Hepatocyte (in vitro differentiated cells): ENCODE measurements at regions not wholly inside any gene's neighbourhood (a gene's known extent, or its start where the extent isn't known, plus 50 kb on each side); places are given as distances from the start of the nearest gene placed in this dataset.

Experiments
- DNase-seq: peaks from one replicate; pipeline ENCODE4 v3.0.0-alpha.2; 2016; ENCODE audit warnings: low spot score
- H2AFZ ChIP-seq: fragments of 200-600 bp; sonication (generic); 2 replicates; pipeline ENCODE4 v1.6.0; 2016; ENCODE audit warnings: antibody characterized with exemption, mild to moderate bottlenecking
- H3K27ac ChIP-seq: fragments of 200-600 bp; sonication (generic); 2 replicates; pipeline ENCODE4 v1.5.1; 2016; ENCODE audit warnings: mild to moderate bottlenecking
- H3K27me3 ChIP-seq: fragments of 200-600 bp; sonication (generic); 2 replicates; pipeline ENCODE4 v1.6.1; 2016
- H3K36me3 ChIP-seq: fragments of 200-600 bp; sonication (generic); replicated peaks from 2 replicates; pipeline ENCODE4 v1.5.1; 2016; ENCODE audit warnings: low read depth; ENCODE audit not compliant: insufficient read depth
- H3K4me1 ChIP-seq: fragments of 200-600 bp; sonication (generic); 2 replicates; pipeline ENCODE4 v1.5.1; 2016; ENCODE audit warnings: mild to moderate bottlenecking, moderate library complexity; ENCODE audit not compliant: insufficient read depth
- H3K4me2 ChIP-seq: fragments of 200-600 bp; sonication (generic); 2 replicates; pipeline ENCODE4 v1.6.0; 2016
- H3K4me3 ChIP-seq: fragments of 200-600 bp; sonication (generic); 2 replicates; pipeline ENCODE4 v1.5.1; 2016; ENCODE audit warnings: mild to moderate bottlenecking
- H3K79me2 ChIP-seq: fragments of 200-600 bp; sonication (generic); 2 replicates; pipeline ENCODE4 v1.6.0; 2017; ENCODE audit warnings: mild to moderate bottlenecking
- H3K9me2 ChIP-seq: fragments of 200-600 bp; sonication (generic); replicated peaks from 2 replicates; pipeline ENCODE4 v1.6.0; 2017; ENCODE audit warnings: mild to moderate bottlenecking; ENCODE audit not compliant: insufficient read depth
- H3K9me3 ChIP-seq: fragments of 200-600 bp; sonication (generic); 2 replicates; pipeline ENCODE4 v1.5.1; 2016; ENCODE audit warnings: low read depth, mild to moderate bottlenecking
- H4K20me1 ChIP-seq: fragments of 200-600 bp; sonication (generic); 2 replicates; pipeline ENCODE4 v1.6.0; 2016; ENCODE audit warnings: mild to moderate bottlenecking; ENCODE audit not compliant: insufficient read depth, poor library complexity, severe bottlenecking
- CTCF ChIP-seq: fragments of 200-600 bp; sonication (generic); IDR thresholded peaks from 2 replicates; pipeline ENCODE4 v1.5.1; 2016; ENCODE audit warnings: antibody characterized with exemption, mild to moderate bottlenecking; ENCODE audit not compliant: poor library complexity
- EZH2 ChIP-seq: fragments of 200-600 bp; sonication (generic); IDR thresholded peaks from 2 replicates; pipeline ENCODE4 v1.6.1; 2016; ENCODE audit warnings: antibody characterized with exemption, mild to moderate bottlenecking, borderline replicate concordance
- EZH2phosphoT487 ChIP-seq: fragments of 200-600 bp; sonication (generic); IDR thresholded peaks from one replicate; pipeline ENCODE4 v1.6.1; 2018; ENCODE audit warnings: antibody characterized with exemption, mild to moderate bottlenecking, low read depth, moderate library complexity; ENCODE audit not compliant: unreplicated experiment, severe bottlenecking
- WGBS: methylation state at CpG from one replicate; pipeline ENCODE4 v1.1.6; 2016; ENCODE audit warnings: low lambda C conversion rate; ENCODE audit errors: missing lambda C conversion rate; 5-methylcytosine and 5-hydroxymethylcytosine counted together

- H3K36me3 ChIP-seq = no peaks in the 10 kb centered on the region
- H3K4me3 ChIP-seq = no peak overlapping the region
- H2AFZ ChIP-seq = no peak overlapping the region
- no peaks in the 10 kb centered on the region for H3K4me1 ChIP-seq
- no peaks in the 10 kb centered on the region for H3K9me3 ChIP-seq
- 77% methylated on average over 4 of the region's 4 CpGs for WGBS
- no peak overlapping the region for H3K4me2 ChIP-seq
- no peaks in the 10 kb centered on the region for H3K79me2 ChIP-seq
- no peak for DNase-seq
- TF ChIP-seq EZH2 (no peak), CTCF (no peak), EZH2phosphoT487 (no peak)
- H4K20me1 ChIP-seq = no peaks in the 10 kb centered on the region
- no peaks in the 10 kb centered on the region for H3K9me2 ChIP-seq
- H3K27me3 ChIP-seq = no peaks in the 10 kb centered on the region
- no peak overlapping the region for H3K27ac ChIP-seq
Observed at GRCh38 chr11:93967258-93967657, 53.9 kb upstream of the HEPHL1 start.

- H3K4me2 ChIP-seq = no peak overlapping the region
- DNase-seq = no peak
- H3K4me3 ChIP-seq = no peak overlapping the region
- H4K20me1 ChIP-seq = no peaks in the 10 kb centered on the region
- H3K9me2 ChIP-seq = no peaks in the 10 kb centered on the region
- 92% methylated on average over 5 of the region's 5 CpGs for WGBS
- TF ChIP-seq EZH2phosphoT487 (no peak), EZH2 (no peak), CTCF (no peak)
- no peak overlapping the region for H3K27ac ChIP-seq
- H3K79me2 ChIP-seq = no peaks in the 10 kb centered on the region
- no peaks in the 10 kb centered on the region for H3K27me3 ChIP-seq
- peaks cover 2% of the 10 kb centered on the region for H3K4me1 ChIP-seq
- H2AFZ ChIP-seq = no peak overlapping the region
- no peaks in the 10 kb centered on the region for H3K9me3 ChIP-seq
- no peaks in the 10 kb centered on the region for H3K36me3 ChIP-seq
Observed at GRCh38 chr11:93967944-93968343, 53.2 kb upstream of the HEPHL1 start.

GRCh38 chr11:93969925-93970922 is 50.9 kb upstream of the HEPHL1 start:
- H3K27ac ChIP-seq = no peak overlapping the region
- peaks cover 6% of the 10 kb centered on the region for H3K4me1 ChIP-seq
- no peak overlapping the region for H2AFZ ChIP-seq
- no peaks in the 10 kb centered on the region for H3K27me3 ChIP-seq
- TF ChIP-seq EZH2 (no peak), CTCF (no peak), EZH2phosphoT487 (no peak)
- H3K4me3 ChIP-seq = no peak overlapping the region
- no peak overlapping the region for H3K4me2 ChIP-seq
- no peaks in the 10 kb centered on the region for H3K9me2 ChIP-seq
- no peaks in the 10 kb centered on the region for H3K79me2 ChIP-seq
- DNase-seq = no peak
- WGBS = 85% methylated on average over 10 of the region's 10 CpGs
- no peaks in the 10 kb centered on the region for H3K9me3 ChIP-seq
- no peaks in the 10 kb centered on the region for H4K20me1 ChIP-seq
- H3K36me3 ChIP-seq = no peaks in the 10 kb centered on the region
